ENCODE measurements at regions not wholly inside any gene's neighbourhood (a gene's known extent, or its start where the extent isn't known, plus 50 kb on each side); places are given as distances from the start of the nearest gene placed in this dataset.

DNA sequence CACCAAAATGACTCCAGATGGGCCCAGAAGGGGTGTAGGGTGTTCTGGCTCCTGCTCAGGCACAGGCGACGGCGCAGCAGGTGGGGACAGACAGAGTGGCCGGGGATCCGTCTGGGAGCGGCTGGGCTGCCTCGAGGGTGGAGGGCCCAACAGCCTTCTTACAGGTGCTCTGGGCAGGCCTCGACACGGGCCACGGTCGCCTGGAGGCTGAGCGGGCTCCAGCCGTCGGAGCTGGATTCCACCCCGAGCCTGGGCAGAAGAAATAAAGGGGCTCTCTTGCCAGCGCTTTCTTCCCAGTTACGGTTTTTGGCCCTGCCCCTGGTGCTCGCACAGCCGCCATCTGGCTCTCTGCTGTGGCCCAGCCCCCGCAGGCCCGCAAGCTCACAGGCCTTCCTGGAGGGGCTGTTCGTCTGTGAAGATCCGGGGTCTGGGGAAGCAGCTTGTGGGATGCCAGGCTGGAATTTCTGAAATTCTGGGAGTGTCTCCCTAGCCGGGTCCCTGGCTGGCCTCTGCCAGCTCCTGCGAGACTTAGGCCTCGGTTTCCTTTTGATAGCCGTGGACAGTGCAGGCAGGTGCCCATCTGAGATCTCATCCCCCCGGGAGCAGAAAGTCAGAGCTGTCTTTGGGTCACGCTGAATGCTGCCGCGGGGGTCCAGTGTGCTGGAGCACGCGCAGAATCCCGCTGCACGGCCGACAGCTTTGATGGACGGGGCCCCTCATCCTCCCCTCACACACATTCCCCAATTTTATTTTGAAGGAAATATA is 122.7 kb downstream of the PAPOLA start:
- no peak for DNase-seq
- WGBS, 2 donors = 75 to 81% methylated on average over 35 to 37 of the region's 37 CpGs

DNA sequence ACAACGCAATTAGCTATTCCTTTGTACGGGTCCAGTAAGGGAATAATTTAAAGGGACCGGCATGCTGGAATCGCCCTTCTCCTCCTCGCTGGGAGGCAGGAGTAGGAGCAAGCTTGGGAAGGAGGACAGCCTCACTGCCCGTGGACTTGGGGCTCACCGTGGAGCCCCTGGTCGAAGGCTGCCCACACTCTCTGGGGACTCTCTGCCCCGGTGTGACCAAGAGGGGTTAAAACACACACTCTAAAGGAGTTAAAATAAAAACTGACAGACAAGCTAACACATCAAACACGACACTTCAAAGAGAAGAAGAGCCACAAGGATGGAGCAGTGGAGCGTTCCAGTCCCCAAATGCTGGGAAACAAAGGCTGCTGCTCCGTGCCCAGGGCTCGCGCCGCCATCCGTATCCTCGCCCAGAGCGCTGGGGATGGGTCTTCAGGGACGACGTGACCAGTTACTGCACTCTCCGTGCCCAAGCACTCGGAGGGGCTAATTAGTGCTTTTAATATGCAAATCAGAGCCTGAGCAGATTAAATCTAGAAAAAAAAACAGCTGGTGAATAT is 123.3 kb downstream of the PAPOLA start:
- no peak overlapping the region for H3K4me3 ChIP-seq
- no peak overlapping the region for H3K27ac ChIP-seq (ENCODE audit: low read depth in 1 of 2, low read length in 1 of 2)
- ATAC-seq (ENCODE audit: insufficient read depth, low FRiP score) = no peak
- peaks cover 0 to 6% (median 0%) of the 10 kb centered on the region in 4 donors for H3K9me3 ChIP-seq (ENCODE audit: control insufficient read depth in 4 of 4, insufficient read depth in 3 of 4, low read length in 3 of 4)
- H3K36me3 ChIP-seq (ENCODE audit: control insufficient read depth in 4 of 4, insufficient read depth in 4 of 4, low read length in 4 of 4) = no peaks in the 10 kb centered on the region
- WGBS, 2 donors = 72 to 80% methylated on average over 22 of the region's 22 CpGs
- peaks cover 0 to 10% (median 2%) of the 10 kb centered on the region in 3 donors for H3K27me3 ChIP-seq (ENCODE audit: control insufficient read depth in 3 of 3, insufficient read depth in 3 of 3, low read length in 2 of 3)
- H3K9ac ChIP-seq (ENCODE audit: insufficient read depth in 1 of 2, low read length in 2 of 2) = no peak overlapping the region
- DNase-seq = no peak
- H3K4me1 ChIP-seq (ENCODE audit: control insufficient read depth in 5 of 5, insufficient read depth in 5 of 5, low read length in 5 of 5) = no peaks in the 10 kb centered on the region
- no peak for TF ChIP-seq CTCF (IDR thresholded peaks at IDR 0.05; ENCODE audit: control extremely low read depth, extremely low read depth)

More for the DNA sequence above, 122.7 kb downstream of the PAPOLA start:
- H3K9me3 ChIP-seq (ENCODE audit: control insufficient read depth in 4 of 4, insufficient read depth in 3 of 4, low read length in 3 of 4) = peaks cover 0 to 1% (median 0%) of the 10 kb centered on the region in 4 donors
- no peak for ATAC-seq (ENCODE audit: insufficient read depth, low FRiP score)
- no peaks in the 10 kb centered on the region for H3K4me1 ChIP-seq (ENCODE audit: control insufficient read depth in 5 of 5, insufficient read depth in 5 of 5, low read length in 5 of 5)
- TF ChIP-seq CTCF (IDR thresholded peaks at IDR 0.05; ENCODE audit: control extremely low read depth, extremely low read depth) = no peak
- no peak overlapping the region for H3K27ac ChIP-seq (ENCODE audit: low read depth in 1 of 2, low read length in 1 of 2)
- no peak overlapping the region for H3K9ac ChIP-seq (ENCODE audit: insufficient read depth in 1 of 2, low read length in 2 of 2)
- no peak overlapping the region for H3K4me3 ChIP-seq
- peaks cover 0 to 10% (median 2%) of the 10 kb centered on the region in 3 donors for H3K27me3 ChIP-seq (ENCODE audit: control insufficient read depth in 3 of 3, insufficient read depth in 3 of 3, low read length in 2 of 3)
- H3K36me3 ChIP-seq (ENCODE audit: control insufficient read depth in 4 of 4, insufficient read depth in 4 of 4, low read length in 4 of 4) = no peaks in the 10 kb centered on the region

DNA sequence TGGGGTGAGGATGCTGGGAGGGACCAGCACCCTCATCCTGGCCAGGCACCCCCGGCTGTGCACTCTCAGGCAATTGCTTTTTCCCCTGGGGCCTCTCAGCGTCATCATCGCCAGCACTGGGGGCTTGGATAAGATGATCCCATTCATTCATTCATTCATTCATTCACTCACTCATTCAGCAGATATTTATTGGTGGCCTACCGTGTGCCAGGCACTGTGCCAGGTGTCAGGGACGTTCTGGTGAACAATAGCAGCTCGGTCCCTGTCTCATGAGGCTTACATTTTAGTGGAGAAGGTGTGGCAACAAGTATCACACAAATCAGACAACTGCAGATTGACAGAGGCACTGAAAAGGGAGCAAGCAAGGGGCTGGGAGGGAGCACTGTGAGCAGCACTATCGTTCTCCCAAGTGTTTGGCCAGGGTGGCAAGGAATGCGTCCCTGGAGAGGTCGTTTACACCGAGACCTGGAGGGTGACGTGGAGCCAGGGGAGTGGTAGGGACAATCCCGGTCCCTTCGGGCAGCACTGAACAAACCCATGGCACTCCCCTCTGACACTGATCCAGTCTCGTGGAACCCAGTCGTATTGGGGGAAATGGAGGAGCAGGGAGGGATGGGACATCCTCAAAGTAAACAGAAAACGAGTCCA is 124.1 kb downstream of the PAPOLA start:
- no peak for DNase-seq
- H3K9ac ChIP-seq (ENCODE audit: insufficient read depth in 1 of 2, low read length in 2 of 2) = no peak overlapping the region
- WGBS, 2 donors = 64 to 75% methylated on average over 16 of the region's 16 CpGs
- no peaks in the 10 kb centered on the region for H3K36me3 ChIP-seq (ENCODE audit: control insufficient read depth in 4 of 4, insufficient read depth in 4 of 4, low read length in 4 of 4)
- no peak overlapping the region for H3K27ac ChIP-seq (ENCODE audit: low read depth in 1 of 2, low read length in 1 of 2)
- ATAC-seq (ENCODE audit: insufficient read depth, low FRiP score) = no peak
- H3K4me3 ChIP-seq = no peak overlapping the region
- H3K27me3 ChIP-seq (ENCODE audit: control insufficient read depth in 3 of 3, insufficient read depth in 3 of 3, low read length in 2 of 3) = peaks cover 0 to 6% (median 2%) of the 10 kb centered on the region in 3 donors
- peaks cover 0 to 6% (median 0%) of the 10 kb centered on the region in 4 donors for H3K9me3 ChIP-seq (ENCODE audit: control insufficient read depth in 4 of 4, insufficient read depth in 3 of 4, low read length in 3 of 4)
- TF ChIP-seq CTCF (IDR thresholded peaks at IDR 0.05; ENCODE audit: control extremely low read depth, extremely low read depth) = no peak
- no peaks in the 10 kb centered on the region for H3K4me1 ChIP-seq (ENCODE audit: control insufficient read depth in 5 of 5, insufficient read depth in 5 of 5, low read length in 5 of 5)
